Esophagus squamous epithelium (tissue), 4 donors: ENCODE measurements at regions not wholly inside any gene's neighbourhood (a gene's known extent, or its start where the extent isn't known, plus 50 kb on each side); places are given as distances from the start of the nearest gene placed in this dataset.

Source experiments
- CTCF ChIP-seq, 6 experiments: fragments of 450-650 bp in 4 of 6; fragments of 200-600 bp in 2 of 6; sonication (generic) in 2 of 6; IDR thresholded peaks; one replicate each; pipeline ENCODE4 v1.5.1; 2016 to 2019; ENCODE audit warnings: antibody characterized with exemption in 6 of 6, mild to moderate bottlenecking in 4 of 6, moderate library complexity in 4 of 6
- POLR2A ChIP-seq, 4 donors: fragments of 450-650 bp; IDR thresholded peaks; one replicate each; pipeline ENCODE4 v1.6.1; 2017; ENCODE audit warnings: antibody characterized with exemption in 4 of 4, mild to moderate bottlenecking in 4 of 4, moderate library complexity in 3 of 4

GRCh38 chr2:67579806-67580205, 182.7 kb downstream of the ETAA1 start:
- TF ChIP-seq CTCF (IDR thresholded peaks at IDR 0.05) (no peak), POLR2A (IDR thresholded peaks at IDR 0.05) (no peak)
